ENCODE measurements at regions not wholly inside any gene's neighbourhood (a gene's known extent, or its start where the extent isn't known, plus 50 kb on each side); places are given as distances from the start of the nearest gene placed in this dataset.

GRCh38 chr1:93750955-93751354 is 69.3 kb upstream of the BCAR3 start:
- DNase-seq (ENCODE audit: low read depth) = no peak
- TF ChIP-seq, protein P1, sequence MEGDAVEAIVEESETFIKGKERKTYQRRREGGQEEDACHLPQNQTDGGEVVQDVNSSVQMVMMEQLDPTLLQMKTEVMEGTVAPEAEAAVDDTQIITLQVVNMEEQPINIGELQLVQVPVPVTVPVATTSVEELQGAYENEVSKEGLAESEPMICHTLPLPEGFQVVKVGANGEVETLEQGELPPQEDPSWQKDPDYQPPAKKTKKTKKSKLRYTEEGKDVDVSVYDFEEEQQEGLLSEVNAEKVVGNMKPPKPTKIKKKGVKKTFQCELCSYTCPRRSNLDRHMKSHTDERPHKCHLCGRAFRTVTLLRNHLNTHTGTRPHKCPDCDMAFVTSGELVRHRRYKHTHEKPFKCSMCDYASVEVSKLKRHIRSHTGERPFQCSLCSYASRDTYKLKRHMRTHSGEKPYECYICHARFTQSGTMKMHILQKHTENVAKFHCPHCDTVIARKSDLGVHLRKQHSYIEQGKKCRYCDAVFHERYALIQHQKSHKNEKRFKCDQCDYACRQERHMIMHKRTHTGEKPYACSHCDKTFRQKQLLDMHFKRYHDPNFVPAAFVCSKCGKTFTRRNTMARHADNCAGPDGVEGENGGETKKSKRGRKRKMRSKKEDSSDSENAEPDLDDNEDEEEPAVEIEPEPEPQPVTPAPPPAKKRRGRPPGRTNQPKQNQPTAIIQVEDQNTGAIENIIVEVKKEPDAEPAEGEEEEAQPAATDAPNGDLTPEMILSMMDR (IDR thresholded peaks at IDR 0.05; ENCODE audit: low read depth, low read length, missing control alignments) = no peak
- H3K4me3 ChIP-seq (ENCODE audit: low read depth, low read length) = no peak overlapping the region
- in situ Hi-C loops (cut with HindIII; ENCODE audit: low sequenced_read_pairs) = no loop called here

- H3K4me3 ChIP-seq (ENCODE audit: low read depth, low read length) = no peak overlapping the region
- in situ Hi-C loops (cut with HindIII; ENCODE audit: low sequenced_read_pairs) = no loop called here
- DNase-seq (ENCODE audit: low read depth) = no peak
- TF ChIP-seq, protein P1 (IDR thresholded peaks at IDR 0.05; ENCODE audit: low read depth, low read length, missing control alignments) = peak; percentile 25
These were observed 68.3 kb upstream of the BCAR3 start for GRCh38 chr1:93749894-93750301.

DNA sequence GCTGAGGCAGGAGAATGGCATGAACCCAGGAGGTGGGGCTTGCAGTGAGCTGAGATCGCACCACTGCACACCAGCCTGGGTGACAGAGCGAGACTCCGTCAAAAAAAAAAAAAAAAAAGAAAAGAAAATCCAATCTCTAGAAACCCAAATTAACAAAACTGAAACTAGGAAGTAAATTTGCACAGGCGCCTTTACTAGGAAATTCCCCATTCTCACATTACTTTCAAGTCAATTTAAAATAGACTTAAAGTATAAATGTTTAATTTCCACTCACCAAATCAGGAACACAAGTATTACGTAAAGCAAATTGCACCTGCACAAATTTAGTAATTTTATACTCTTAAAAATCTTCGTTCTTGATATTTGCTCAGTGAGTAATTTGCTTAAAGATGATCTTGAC is 67.8 kb upstream of the BCAR3 start:
- TF ChIP-seq, protein P1 (IDR thresholded peaks at IDR 0.05; ENCODE audit: low read depth, low read length, missing control alignments) = no peak
- no peak overlapping the region for H3K4me3 ChIP-seq (ENCODE audit: low read depth, low read length)
- in situ Hi-C loops (cut with HindIII; ENCODE audit: low sequenced_read_pairs) = no loop called here
- no peak for DNase-seq (ENCODE audit: low read depth)

DNA sequence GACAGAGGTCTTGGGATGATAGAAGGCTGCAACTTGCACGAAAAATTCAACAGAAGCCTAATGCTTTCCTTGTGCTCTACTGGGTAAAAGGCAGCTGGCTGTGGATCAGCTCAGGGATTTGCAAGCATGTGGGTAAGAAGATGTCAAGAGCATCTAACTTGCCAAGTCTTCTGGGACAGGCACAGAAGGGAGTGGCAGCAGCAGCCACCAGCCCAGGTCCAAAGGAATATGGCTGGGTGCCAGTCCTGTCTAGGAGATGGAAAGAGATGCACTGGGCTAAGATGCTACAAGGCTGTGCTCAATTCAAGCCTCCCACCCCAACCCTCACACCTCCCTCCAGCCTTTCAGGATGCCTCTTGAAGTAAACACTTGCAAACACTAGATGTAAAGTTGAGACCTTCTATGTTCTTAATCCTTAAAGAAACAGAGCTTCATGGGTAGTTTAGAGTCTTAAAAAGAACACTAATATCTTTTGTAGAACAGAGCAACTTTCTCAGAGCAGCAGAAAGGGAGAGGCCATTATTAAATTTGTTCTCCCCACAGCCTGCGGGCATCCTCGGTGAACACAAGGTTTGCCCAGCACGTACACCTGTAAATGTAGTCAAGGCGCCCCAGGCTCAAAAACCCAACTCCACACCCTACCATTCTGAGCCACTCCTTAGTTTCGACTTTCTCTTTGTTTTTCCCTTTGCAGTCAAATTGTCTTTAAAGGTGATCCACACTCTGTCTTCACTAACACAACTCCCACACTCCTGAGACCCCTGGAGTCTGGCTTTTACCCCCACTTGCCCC is 64.6 kb upstream of the BCAR3 start:
- H3K4me3 ChIP-seq (ENCODE audit: low read depth, low read length) = no peak overlapping the region
- in situ Hi-C loops (cut with HindIII; ENCODE audit: low sequenced_read_pairs) = no loop called here
- TF ChIP-seq, protein P1 (IDR thresholded peaks at IDR 0.05; ENCODE audit: low read depth, low read length, missing control alignments) = no peak
- DNase-seq (ENCODE audit: low read depth) = no peak

DNA sequence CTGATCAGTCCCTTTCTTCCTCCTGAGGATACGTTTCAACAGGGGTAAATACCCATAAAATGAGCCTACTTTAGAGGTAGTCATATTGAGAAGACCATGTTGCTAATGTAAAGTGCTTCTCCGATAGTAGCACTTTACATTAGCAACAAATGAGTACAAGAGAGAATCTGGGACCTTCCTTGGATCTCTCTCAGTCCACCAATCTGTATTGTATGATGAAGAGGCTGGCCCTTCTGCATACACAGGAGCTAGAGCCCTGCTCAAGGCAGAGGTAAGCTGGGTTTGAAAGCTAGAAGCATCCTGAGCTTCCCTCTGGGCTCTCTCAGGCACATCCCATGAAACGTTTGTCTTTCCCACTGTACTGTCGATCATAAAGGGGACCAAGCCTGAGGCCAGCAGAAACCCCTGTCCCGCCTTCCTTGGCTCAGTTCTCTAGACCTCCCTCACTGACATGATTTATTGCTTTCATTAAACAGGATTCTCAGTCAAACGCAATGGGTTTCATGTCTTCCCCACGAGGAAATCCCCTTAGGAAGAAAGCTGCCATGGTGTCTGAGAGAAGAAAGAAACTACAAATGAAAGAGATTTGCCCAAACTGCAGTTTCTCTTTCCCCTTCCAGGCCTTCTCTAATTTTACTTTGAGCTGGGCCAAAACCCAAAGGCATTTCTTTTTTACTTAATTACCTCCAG is 62.8 kb upstream of the BCAR3 start:
- no peak overlapping the region for H3K4me3 ChIP-seq (ENCODE audit: low read depth, low read length)
- DNase-seq (ENCODE audit: low read depth) = no peak
- in situ Hi-C loops (cut with HindIII; ENCODE audit: low sequenced_read_pairs) = no loop called here
- TF ChIP-seq, protein P1 (IDR thresholded peaks at IDR 0.05; ENCODE audit: low read depth, low read length, missing control alignments) = no peak

GRCh38 chr1:93743465-93743864 is 61.8 kb upstream of the BCAR3 start:
- no peak for DNase-seq (ENCODE audit: low read depth)
- TF ChIP-seq, protein P1 (IDR thresholded peaks at IDR 0.05; ENCODE audit: low read depth, low read length, missing control alignments) = no peak
- in situ Hi-C loops (cut with HindIII; ENCODE audit: low sequenced_read_pairs) = no loop called here
- H3K4me3 ChIP-seq (ENCODE audit: low read depth, low read length) = no peak overlapping the region
